HG02798 (cell line): ENCODE measurements at regions not wholly inside any gene's neighbourhood (a gene's known extent, or its start where the extent isn't known, plus 50 kb on each side); places are given as distances from the start of the nearest gene placed in this dataset.
"Not testable (repeated sequence)": the region's sequence is repeated elsewhere in the genome, so short reads cannot be mapped to it uniquely, and the experiment has no call there.

Experiments used
- ATAC-seq: cut with Tn5 transposase; IDR thresholded peaks from one replicate; pipeline ENCODE4 v1.9.1; 2021; ENCODE audit warnings: mild to moderate bottlenecking; ENCODE audit not compliant: unreplicated experiment, poor library complexity

GRCh38 chr6:28618898-28619555, 93.3 kb downstream of the GPX5 start:
- no peak for ATAC-seq

DNA sequence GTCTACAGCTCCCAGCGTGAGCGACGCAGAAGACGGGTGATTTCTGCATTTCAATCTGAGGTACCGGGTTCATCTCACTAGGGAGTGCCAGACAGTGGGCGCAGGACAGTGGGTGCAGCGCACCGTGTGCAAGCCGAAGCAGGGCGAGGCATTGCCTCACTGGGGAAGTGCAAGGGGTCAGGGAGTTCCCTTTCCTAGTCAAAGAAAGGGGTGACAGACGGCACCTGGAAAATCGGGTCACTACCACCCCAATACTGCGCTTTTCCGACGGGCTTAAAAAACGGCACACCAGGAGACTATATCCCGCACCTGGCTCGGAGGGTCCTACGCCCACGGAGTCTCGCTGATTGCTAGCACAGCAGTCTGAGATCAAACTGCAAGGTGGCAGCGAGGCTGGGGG, 95.6 kb downstream of the GPX5 start:
- not testable (repeated sequence) for ATAC-seq

GRCh38 chr6:28623242-28623641, 97.6 kb downstream of the GPX5 start:
- ATAC-seq: not testable (repeated sequence)

DNA sequence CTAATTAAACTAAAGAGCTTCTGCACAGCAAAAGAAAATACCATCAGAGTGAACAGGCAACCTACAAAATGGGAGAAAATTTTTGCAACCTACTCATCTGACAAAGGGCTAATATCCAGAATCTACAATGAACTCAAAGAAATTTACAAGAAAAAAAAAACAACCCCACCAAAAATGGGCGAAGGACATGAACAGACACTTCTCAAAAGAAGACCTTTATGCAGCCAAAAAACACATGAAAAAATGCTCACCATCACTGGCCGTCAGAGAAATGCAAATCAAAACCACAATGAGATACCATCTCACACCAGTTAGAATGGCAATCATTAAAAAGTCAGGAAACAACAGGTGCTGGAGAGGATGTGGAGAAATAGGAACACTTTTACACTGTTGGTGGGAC, 100.7 kb downstream of the GPX5 start:
- ATAC-seq: not testable (repeated sequence)

DNA sequence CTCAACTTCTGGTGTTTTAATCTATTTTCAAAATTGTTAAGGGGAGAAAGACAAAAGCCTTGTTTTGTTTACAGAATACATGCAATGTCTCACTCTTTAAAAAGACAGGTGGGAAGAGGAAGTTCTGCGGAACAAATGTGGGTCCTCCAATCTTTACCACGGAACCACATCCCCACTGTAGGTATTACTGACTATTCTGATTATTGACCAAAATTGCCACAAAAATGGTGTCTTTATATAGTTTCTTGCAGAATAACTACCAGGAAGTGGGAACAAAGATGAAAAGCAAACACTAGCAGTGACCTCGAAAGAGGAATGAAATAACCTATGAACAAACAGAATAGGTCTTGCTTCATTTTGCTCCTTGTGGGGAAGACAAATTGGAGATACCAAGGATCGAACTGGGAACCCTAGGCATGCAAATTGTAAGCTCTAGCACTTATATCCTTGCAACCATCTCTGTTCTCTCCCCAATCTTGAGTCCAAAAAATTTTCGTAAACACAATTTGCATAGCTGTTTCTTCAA, 106.7 kb downstream of the GPX5 start:
- ATAC-seq: no peak

GRCh38 chr6:28633445-28634215, 107.9 kb downstream of the GPX5 start:
- ATAC-seq: no peak

DNA sequence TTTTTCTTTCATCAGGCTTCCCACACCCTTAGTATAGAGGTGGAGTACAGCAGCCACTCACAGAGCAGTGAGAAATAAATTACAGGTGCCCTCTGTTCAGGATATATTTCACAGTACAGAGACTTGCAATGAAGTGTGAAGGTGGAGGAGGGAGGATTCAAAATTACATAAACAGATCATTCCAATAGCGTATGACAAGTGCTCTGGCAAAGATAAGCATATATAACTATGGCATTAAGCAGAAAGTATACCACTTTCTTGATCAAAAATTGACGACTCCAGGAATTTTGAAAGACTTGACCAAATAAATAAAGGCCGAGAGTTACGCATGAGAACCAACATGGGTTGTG, 108.7 kb downstream of the GPX5 start:
- no peak for ATAC-seq

- peak; percentile 36 for ATAC-seq
Observed at GRCh38 chr6:28634761-28635546, 109.3 kb downstream of the GPX5 start.

- no peak for ATAC-seq
Observed at GRCh38 chr6:28635547-28636158, 110.0 kb downstream of the GPX5 start.

DNA sequence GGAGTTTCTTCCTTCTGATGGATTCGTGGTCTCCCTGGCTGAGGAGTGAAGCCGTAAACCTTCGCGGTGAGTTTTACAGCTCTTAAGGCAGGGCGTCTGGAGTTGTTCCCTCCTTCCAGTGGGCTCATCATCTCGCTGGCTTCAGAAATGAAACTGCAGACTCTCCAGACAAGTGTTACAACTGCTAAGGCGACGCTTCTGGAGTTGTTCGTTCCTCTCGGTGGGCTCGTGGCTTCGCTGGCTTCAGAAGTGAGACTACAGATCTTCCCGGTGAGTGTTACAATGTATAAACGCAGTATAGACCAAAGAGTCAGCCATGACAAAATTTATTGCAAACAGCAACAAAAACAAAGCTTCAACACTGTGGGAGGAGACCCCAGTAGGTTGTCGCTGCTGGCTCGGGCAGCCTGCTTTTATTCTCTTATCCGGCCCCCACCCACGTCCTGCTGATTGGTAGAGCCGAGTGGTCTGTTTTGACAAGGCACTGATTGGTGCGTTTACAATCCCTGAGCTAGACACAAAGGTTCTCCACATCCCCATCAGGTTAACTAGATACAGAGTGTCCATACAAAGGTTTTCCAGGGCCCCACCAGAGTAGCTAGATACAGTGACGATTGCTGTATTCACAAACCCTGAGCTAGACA, 113.2 kb downstream of the GPX5 start:
- ATAC-seq: no peak

- ATAC-seq: not testable (repeated sequence)
Observed at GRCh38 chr6:28639445-28640290, 114.0 kb downstream of the GPX5 start.

GRCh38 chr6:28643017-28643740, 117.5 kb downstream of the GPX5 start:
- ATAC-seq: peak; percentile 38

GRCh38 chr6:28646650-28647049, 121.0 kb downstream of the GPX5 start:
- no peak for ATAC-seq

DNA sequence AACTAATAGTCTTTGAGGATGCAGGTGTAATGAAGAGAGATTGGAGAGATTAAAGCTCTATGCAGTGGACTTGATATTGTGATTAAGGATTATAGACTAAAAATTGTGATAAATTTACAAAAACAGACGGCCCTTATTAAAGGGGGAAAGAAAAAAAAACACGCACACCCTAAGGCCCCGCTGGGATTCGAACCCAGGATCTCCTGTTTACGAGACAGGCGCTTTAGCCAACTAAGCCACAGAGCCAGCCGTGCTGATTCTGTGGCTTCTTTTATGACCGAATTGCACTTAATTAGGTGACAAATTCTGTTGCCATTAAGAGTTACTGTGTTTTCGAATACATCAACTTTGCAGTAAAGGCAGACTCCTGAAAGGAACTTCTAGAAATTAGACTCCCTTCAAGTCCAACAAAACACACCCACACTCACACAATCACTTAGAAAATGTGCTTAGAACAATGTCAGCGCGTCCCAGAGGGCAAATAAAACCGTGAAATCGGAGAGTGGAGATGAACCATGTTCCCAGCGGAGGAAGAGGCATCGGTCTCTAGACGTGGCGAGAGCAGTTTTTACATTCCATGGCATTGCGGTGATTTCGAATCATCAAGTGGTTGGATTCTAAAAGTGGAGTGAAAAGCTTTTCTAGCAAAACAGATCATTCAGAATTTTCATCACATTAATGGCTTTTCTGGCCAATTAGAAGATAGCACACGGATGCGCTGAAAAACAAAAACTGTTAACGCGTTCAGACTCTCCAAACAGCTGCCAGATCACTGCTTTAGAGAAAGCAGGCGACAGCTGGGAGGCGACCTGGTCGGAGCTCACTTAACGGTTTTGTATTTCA, 122.6 kb downstream of the GPX5 start:
- no peak for ATAC-seq

- ATAC-seq: no peak
Observed at GRCh38 chr6:28648878-28649375, 123.2 kb downstream of the GPX5 start.

DNA sequence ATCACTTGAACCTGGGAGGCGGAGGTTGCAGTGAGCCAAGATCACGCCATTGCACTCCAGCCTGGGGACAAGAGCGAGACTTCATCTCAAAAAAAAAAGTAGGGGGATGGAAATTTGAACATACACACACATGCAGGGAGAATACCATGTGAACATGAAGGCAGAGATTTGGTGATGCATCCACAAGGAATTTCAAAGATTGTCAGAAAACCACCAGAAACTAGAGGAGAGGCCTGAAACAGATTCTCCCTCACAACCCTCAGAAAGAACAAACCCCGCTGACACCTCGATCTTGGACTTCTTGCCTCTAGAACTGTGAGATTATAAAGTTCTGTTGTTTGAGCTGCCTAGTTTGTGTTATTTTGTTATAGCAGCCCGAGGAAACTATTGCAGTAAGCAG, 125.5 kb downstream of the GPX5 start:
- ATAC-seq: no peak

- ATAC-seq: no peak
Observed at GRCh38 chr6:28653876-28654275, 128.2 kb downstream of the GPX5 start.

DNA sequence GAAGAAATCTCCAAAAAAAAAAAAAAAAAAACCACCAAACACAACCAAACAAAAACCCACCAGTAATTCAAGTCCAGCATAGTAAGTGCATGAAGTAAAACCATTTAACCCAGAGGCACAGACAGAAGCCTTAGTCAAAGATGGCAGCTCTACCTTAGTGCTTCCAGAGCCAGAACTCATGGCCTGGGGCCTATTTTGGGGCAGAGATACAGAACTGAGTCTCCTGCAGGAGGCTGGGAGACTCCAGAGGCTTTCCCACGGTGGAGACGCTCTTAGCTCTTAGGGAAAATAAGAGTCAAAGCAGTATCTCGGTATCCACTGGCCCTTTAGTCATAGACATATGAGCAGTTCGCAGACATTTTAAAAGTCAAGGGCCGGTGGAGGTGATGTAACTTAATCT, 129.5 kb downstream of the GPX5 start:
- ATAC-seq: no peak
